ENCODE measurements at regions not wholly inside any gene's neighbourhood (a gene's known extent, or its start where the extent isn't known, plus 50 kb on each side); places are given as distances from the start of the nearest gene placed in this dataset.

DNA sequence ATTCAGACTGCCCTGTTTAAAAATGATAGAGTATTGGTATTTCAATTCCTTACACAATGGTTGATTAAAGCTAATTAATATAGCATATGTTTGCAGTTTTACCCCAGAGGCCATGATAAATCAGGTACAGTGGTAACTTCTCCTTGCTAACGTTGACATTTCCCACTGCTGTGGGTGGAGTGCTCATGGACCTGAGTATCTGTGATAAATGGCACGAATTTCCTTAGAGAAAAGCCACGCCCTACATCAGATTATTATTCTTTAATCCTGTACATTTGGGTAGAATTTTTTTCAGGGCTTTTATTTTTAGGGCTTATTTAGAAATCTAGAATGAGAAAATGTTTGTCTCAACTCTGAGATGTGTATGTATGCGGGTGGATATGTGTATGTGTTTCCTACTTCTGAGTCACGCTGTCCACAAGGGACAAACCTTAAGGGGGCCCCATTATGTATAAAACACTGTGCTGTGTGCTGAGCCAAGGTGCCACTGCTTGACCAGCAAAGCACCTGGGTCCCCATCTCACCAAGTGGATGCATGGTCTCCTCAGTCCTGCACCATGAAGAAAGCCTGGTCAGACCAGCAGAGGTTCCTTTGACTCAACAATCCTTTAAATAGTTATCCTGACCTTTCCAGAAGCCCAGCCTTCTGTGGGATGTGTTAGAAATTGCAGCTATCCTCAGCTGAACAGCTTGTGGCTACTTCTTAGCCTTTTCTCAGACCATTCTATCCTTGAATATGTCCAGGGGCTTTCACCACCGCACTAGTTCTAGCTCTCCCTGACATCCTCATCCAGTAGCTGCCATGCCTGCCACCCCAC lies 57.9 kb upstream of the STK38L start:
- intact Hi-C loops (cut with micrococcal nuclease) = no loop called here
- Histone ChIP-seq H3K79me2 (ENCODE audit: control insufficient read depth, insufficient read depth, low read length) (no peaks in the 10 kb centered on the region), H3K36me3 (ENCODE audit: control insufficient read depth, insufficient read depth, low read length) (no peaks in the 10 kb centered on the region), H3K9me1 (ENCODE audit: control insufficient read depth, insufficient read depth, low read length) (no peaks in the 10 kb centered on the region), H3K27ac (ENCODE audit: extremely low read depth, low read depth, low read length) (no peak overlapping the region), H4K20me1 (replicated peaks; ENCODE audit: control insufficient read depth, insufficient read depth, low read length) (no peaks in the 10 kb centered on the region), H3K9me3 (replicated peaks; ENCODE audit: control insufficient read depth, insufficient read depth, low read depth, low read length) (no peaks in the 10 kb centered on the region), H3K27me3 (ENCODE audit: control insufficient read depth in 2 of 2, insufficient read depth in 2 of 2, low read length in 2 of 2) (peaks cover 0 to 4% of the 10 kb centered on the region in 2 experiments; a peak in 3 of 5 replicates), H3K4me3 (no peak overlapping the region), H3K4me1 (replicated peaks in 1 of 2; ENCODE audit: control insufficient read depth in 2 of 2, insufficient read depth in 2 of 2, low read length in 2 of 2) (no peaks in the 10 kb centered on the region), H3K9ac (ENCODE audit: insufficient read depth in 1 of 2, low read depth in 2 of 2, low read length in 2 of 2) (no peak overlapping the region), H3K4me2 (ENCODE audit: insufficient read depth, low read length) (no peak overlapping the region), H2AFZ (ENCODE audit: low read depth, low read length) (no peak overlapping the region)
- ATAC-seq (no peak), DNase-seq (ENCODE audit: extremely low read depth in 1 of 4, low spot score in 3 of 4) (no peak), FAIRE-seq (no peak)
- POLR2A ChIA-PET = no interaction called here
- BruUV-seq (replicated peaks) = no TSS peak
- TF ChIP-seq ZNF324 (CRISPR knock-in tag; IDR thresholded peaks at IDR 0.05) (no peak), ZNF23 (CRISPR knock-in tag; IDR thresholded peaks at IDR 0.05) (no peak)
- CTCF ChIA-PET (ENCODE audit: low intra/inter-chr PET ratio) = no interaction called here
- 0% methylated on average over 6 of the region's 6 CpGs for WGBS (ENCODE audit: insufficient coverage, low coverage, missing lambda C conversion rate)
- in situ Hi-C loops (cut with MboI) = no loop called here

DNA sequence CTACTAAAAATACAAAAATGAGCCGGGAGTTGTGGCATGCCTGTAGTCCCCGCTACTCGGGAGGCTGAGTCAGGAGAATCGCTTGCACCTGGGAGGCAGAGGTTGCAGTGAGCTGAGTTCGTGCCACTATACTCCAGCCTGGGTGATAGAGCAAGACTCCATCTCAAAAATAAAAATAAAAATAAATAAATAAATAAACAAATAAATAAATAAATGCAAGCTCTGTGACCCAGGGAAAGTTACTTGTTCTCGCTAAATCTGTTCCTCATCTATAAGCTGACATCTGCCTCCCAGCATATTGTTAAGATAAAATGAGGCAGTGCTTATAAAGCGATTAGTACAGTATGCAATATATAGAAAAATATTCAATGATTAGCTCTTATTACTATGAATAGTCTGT lies 56.4 kb upstream of the STK38L start:
- ChIA-PET POLR2A (no interaction called here), CTCF (ENCODE audit: low intra/inter-chr PET ratio) (no interaction called here)
- DNase-seq (ENCODE audit: extremely low read depth in 1 of 4, low spot score in 3 of 4) = no peak
- no peak overlapping the region for H3K4me3 ChIP-seq
- no peak overlapping the region for H3K9ac ChIP-seq (ENCODE audit: insufficient read depth in 1 of 2, low read depth in 2 of 2, low read length in 2 of 2)
- H4K20me1 ChIP-seq (replicated peaks; ENCODE audit: control insufficient read depth, insufficient read depth, low read length) = no peaks in the 10 kb centered on the region
- TF ChIP-seq RAD21 (CRISPR knock-in tag; conservative IDR thresholded peaks at IDR 0.05 in 1 of 2, IDR thresholded peaks at IDR 0.05 in 1 of 2) (no peak), ZNF79 (CRISPR knock-in tag; IDR thresholded peaks at IDR 0.05; ENCODE audit: low read depth) (no peak), FOXK1 (CRISPR knock-in tag; IDR thresholded peaks at IDR 0.05; ENCODE audit: borderline replicate concordance) (no peak), ZNF3 (CRISPR knock-in tag; IDR thresholded peaks at IDR 0.05) (no peak), KLF6 (CRISPR knock-in tag; IDR thresholded peaks at IDR 0.05; ENCODE audit: borderline replicate concordance) (no peak), MIER1 (IDR thresholded peaks at IDR 0.05; ENCODE audit: low read depth) (no peak)
- TF ChIP-seq, protein P1, sequence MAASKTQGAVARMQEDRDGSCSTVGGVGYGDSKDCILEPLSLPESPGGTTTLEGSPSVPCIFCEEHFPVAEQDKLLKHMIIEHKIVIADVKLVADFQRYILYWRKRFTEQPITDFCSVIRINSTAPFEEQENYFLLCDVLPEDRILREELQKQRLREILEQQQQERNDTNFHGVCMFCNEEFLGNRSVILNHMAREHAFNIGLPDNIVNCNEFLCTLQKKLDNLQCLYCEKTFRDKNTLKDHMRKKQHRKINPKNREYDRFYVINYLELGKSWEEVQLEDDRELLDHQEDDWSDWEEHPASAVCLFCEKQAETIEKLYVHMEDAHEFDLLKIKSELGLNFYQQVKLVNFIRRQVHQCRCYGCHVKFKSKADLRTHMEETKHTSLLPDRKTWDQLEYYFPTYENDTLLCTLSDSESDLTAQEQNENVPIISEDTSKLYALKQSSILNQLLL (CRISPR knock-in tag; IDR thresholded peaks at IDR 0.05; ENCODE audit: borderline replicate concordance) = no peak
- TF ChIP-seq, protein P2, sequence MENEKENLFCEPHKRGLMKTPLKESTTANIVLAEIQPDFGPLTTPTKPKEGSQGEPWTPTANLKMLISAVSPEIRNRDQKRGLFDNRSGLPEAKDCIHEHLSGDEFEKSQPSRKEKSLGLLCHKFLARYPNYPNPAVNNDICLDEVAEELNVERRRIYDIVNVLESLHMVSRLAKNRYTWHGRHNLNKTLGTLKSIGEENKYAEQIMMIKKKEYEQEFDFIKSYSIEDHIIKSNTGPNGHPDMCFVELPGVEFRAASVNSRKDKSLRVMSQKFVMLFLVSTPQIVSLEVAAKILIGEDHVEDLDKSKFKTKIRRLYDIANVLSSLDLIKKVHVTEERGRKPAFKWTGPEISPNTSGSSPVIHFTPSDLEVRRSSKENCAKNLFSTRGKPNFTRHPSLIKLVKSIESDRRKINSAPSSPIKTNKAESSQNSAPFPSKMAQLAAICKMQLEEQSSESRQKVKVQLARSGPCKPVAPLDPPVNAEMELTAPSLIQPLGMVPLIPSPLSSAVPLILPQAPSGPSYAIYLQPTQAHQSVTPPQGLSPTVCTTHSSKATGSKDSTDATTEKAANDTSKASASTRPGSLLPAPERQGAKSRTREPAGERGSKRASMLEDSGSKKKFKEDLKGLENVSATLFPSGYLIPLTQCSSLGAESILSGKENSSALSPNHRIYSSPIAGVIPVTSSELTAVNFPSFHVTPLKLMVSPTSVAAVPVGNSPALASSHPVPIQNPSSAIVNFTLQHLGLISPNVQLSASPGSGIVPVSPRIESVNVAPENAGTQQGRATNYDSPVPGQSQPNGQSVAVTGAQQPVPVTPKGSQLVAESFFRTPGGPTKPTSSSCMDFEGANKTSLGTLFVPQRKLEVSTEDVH (IDR thresholded peaks at IDR 0.05; ENCODE audit: low read depth, partially characterized antibody) = no peak
- no peak overlapping the region for H3K4me2 ChIP-seq (ENCODE audit: insufficient read depth, low read length)
- no peak overlapping the region for H3K27ac ChIP-seq (ENCODE audit: extremely low read depth, low read depth, low read length)
- ATAC-seq = no peak
- 2% methylated on average over 7 of the region's 7 CpGs for WGBS (ENCODE audit: insufficient coverage, low coverage, missing lambda C conversion rate)
- intact Hi-C loops (cut with micrococcal nuclease) = no loop called here
- H3K9me1 ChIP-seq (ENCODE audit: control insufficient read depth, insufficient read depth, low read length) = no peaks in the 10 kb centered on the region
- FAIRE-seq = no peak
- H2AFZ ChIP-seq (ENCODE audit: low read depth, low read length) = no peak overlapping the region
- no peaks in the 10 kb centered on the region for H3K79me2 ChIP-seq (ENCODE audit: control insufficient read depth, insufficient read depth, low read length)
- H3K27me3 ChIP-seq (ENCODE audit: control insufficient read depth in 2 of 2, insufficient read depth in 2 of 2, low read length in 2 of 2) = peaks cover 0 to 4% of the 10 kb centered on the region in 2 experiments; a peak in 3 of 5 replicates
- no peaks in the 10 kb centered on the region for H3K9me3 ChIP-seq (replicated peaks; ENCODE audit: control insufficient read depth, insufficient read depth, low read depth, low read length)
- in situ Hi-C loops (cut with MboI) = no loop called here
- H3K4me1 ChIP-seq (replicated peaks in 1 of 2; ENCODE audit: control insufficient read depth in 2 of 2, insufficient read depth in 2 of 2, low read length in 2 of 2) = no peaks in the 10 kb centered on the region
- H3K36me3 ChIP-seq (ENCODE audit: control insufficient read depth, insufficient read depth, low read length) = no peaks in the 10 kb centered on the region
- BruUV-seq (replicated peaks) = no TSS peak
